ENCODE measurements at regions not wholly inside any gene's neighbourhood (a gene's known extent, or its start where the extent isn't known, plus 50 kb on each side); places are given as distances from the start of the nearest gene placed in this dataset.

DNA sequence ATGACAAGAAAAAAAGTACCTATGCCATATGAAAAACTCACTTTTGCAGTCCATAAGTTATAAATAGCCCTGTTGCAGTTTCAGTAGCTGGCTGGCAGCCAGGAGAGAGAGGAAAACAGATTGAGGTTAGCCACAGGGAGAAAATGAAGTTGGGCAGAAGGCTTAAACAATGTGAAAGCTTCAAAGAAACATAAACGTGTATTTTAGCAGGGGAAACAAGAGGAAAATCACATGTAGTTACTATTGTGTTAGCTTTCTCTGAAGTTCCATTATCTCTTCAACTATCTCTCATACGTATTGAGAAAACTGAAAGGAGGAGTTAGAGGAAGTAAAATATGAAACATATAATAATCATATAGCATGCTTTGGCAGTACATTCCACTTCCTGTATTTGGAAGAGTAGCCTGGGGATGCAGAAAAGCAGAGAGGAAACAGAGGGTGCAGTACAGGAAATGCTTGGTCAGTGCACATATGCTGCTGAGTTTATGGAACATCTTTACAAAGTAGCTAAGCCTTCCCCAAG lies 1551.1 kb downstream of the EFNB2 start:
- TF ChIP-seq EZH2 (IDR thresholded peaks at IDR 0.05; ENCODE audit: low read length, missing control alignments), result no peak
- no peak for TF ChIP-seq CTCF (conservative IDR thresholded peaks at IDR 0.05 in 1 of 2, IDR thresholded peaks at IDR 0.05 in 1 of 2; ENCODE audit: low read depth in 1 of 2, low read length in 2 of 2)
